GM12865 (cell line): ENCODE measurements at regions not wholly inside any gene's neighbourhood (a gene's known extent, or its start where the extent isn't known, plus 50 kb on each side); places are given as distances from the start of the nearest gene placed in this dataset.

Experiments
- DNase-seq: peaks from one replicate; pipeline ENCODE4 v3.0.0; 2010; ENCODE audit warnings: low read depth
- H3K4me3 ChIP-seq: 2 replicates; pipeline ENCODE4 v1.5.1; 2011; ENCODE audit warnings: mild to moderate bottlenecking, low read depth, low read length, control low read depth
- TF ChIP-seq, protein P1 (sequence below): IDR thresholded peaks from 2 replicates; pipeline ENCODE4 v1.5.1; 2011; ENCODE audit warnings: low read length, control low read depth, low read depth, inconsistent platforms; ENCODE audit not compliant: insufficient read depth; ENCODE audit errors: missing control alignments

DNA sequence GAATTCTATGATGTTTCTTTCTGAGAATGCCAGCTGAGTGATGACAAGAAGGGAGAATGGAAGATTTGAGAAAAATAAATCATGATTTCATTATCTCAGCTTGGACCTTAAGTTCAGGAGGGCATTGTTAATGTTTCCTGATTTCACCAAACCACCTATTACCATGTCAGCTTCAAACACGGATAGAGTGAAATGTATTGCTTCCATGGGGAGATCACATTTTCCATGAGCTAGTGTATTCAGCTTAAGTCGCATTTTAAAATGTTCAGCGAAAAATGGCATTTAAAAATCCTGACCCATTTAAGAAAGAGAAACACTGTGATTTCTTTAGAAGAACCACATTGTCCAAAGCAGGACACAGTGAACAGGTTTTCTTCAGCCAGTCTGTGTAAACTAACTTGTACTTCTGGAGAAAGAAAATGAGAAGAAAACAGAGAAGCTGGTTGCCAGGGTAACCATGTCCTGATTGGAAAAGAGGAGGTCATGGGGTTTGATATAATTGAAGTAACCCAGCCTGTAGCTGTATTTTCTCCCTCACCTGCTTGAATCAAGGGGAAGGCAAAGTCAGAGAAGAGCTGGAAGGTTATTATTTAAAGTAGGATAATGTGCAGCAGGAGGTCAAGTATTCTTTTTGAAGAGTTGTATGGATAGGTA, 684.1 kb upstream of the NRSN1 start:
- no peak for DNase-seq
- no peak overlapping the region for H3K4me3 ChIP-seq
- TF ChIP-seq, protein P1, sequence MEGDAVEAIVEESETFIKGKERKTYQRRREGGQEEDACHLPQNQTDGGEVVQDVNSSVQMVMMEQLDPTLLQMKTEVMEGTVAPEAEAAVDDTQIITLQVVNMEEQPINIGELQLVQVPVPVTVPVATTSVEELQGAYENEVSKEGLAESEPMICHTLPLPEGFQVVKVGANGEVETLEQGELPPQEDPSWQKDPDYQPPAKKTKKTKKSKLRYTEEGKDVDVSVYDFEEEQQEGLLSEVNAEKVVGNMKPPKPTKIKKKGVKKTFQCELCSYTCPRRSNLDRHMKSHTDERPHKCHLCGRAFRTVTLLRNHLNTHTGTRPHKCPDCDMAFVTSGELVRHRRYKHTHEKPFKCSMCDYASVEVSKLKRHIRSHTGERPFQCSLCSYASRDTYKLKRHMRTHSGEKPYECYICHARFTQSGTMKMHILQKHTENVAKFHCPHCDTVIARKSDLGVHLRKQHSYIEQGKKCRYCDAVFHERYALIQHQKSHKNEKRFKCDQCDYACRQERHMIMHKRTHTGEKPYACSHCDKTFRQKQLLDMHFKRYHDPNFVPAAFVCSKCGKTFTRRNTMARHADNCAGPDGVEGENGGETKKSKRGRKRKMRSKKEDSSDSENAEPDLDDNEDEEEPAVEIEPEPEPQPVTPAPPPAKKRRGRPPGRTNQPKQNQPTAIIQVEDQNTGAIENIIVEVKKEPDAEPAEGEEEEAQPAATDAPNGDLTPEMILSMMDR: no peak

- no peak overlapping the region for H3K4me3 ChIP-seq
- TF ChIP-seq, protein P1: no peak
- no peak for DNase-seq
These were observed 680.8 kb upstream of the NRSN1 start for GRCh38 chr6:23445157-23445710.

- TF ChIP-seq, protein P1: peak; percentile 36
- H3K4me3 ChIP-seq: no peak overlapping the region
- peak; percentile 24 for DNase-seq
These were observed 679.5 kb upstream of the NRSN1 start for GRCh38 chr6:23446469-23446967.

DNA sequence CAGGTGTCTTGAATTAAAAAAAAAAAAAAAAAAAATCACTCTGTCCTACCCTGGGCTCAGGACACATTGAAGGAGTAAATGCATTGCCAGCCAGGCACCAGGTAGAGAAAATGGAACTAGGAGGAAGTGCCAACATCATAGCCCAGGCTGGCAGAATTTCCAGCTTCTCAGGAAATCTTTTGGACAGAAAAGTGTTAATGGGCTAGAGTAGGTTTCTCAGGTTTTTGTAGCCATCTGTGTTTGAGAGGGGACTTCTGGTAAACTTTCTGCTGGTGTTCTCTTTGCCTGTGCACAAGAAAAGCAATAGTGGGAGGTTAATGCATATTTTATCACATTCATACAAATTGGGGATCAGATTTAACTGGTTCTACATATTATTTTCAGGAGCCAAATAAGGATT, 678.3 kb upstream of the NRSN1 start:
- TF ChIP-seq, protein P1: no peak
- no peak for DNase-seq

DNA sequence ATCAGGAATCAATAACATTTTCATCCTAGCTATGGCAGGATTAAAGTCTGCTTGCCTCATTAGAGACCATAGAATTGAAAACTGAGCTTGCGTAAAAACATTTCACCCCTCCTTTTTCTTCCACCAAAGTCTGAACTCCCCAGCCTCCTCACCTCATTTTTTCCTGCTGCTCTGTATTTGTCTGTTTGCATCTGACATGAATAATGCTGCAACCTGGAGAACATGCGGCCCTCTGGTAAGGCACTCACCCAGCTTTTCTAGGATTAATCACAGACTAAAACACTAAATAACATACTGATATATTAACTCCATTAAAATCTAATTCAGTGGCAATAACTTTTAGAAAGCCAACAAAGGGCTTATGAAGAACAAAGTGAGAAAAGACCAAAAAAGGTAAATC, 677.7 kb upstream of the NRSN1 start:
- DNase-seq: no peak
- TF ChIP-seq, protein P1: no peak
- H3K4me3 ChIP-seq: no peak overlapping the region

More for the DNA sequence above, 678.3 kb upstream of the NRSN1 start:
- H3K4me3 ChIP-seq: no peak overlapping the region

GRCh38 chr6:23454080-23454976, 671.7 kb upstream of the NRSN1 start:
- peak; percentile 45 for DNase-seq
- TF ChIP-seq, protein P1: no peak
- no peak overlapping the region for H3K4me3 ChIP-seq
